ENCODE measurements at regions not wholly inside any gene's neighbourhood (a gene's known extent, or its start where the extent isn't known, plus 50 kb on each side); places are given as distances from the start of the nearest gene placed in this dataset.

GRCh38 chr1:80445033-80445432 lies 1355.7 kb upstream of the ADGRL2 start:
- no peak for TF ChIP-seq EZH2phosphoT487 (IDR thresholded peaks at IDR 0.05; ENCODE audit: borderline replicate concordance, low read depth, low read length)
- TF ChIP-seq CTCF (conservative IDR thresholded peaks at IDR 0.05; ENCODE audit: low read length): no peak
